ENCODE measurements at regions not wholly inside any gene's neighbourhood (a gene's known extent, or its start where the extent isn't known, plus 50 kb on each side); places are given as distances from the start of the nearest gene placed in this dataset.

- TF ChIP-seq ZNF114 (CRISPR knock-in tag; IDR thresholded peaks at IDR 0.05) (no peak), REST (IDR thresholded peaks at IDR 0.05; ENCODE audit: unreplicated experiment) (no peak), POLR2AphosphoS5 (IDR thresholded peaks at IDR 0.05; ENCODE audit: low read depth) (no peak), ZNF331 (CRISPR knock-in tag; IDR thresholded peaks at IDR 0.05; ENCODE audit: low read depth) (no peak), STAT1 (IDR thresholded peaks at IDR 0.05; ENCODE audit: unreplicated experiment) (no peak), EZH2 (IDR thresholded peaks at IDR 0.05; ENCODE audit: low read depth, unreplicated experiment) (no peak), JUNB (IDR thresholded peaks at IDR 0.05; ENCODE audit: unreplicated experiment) (no peak), EZH2phosphoT487 (IDR thresholded peaks at IDR 0.05; ENCODE audit: unreplicated experiment) (no peak), NANOG (IDR thresholded peaks at IDR 0.05; ENCODE audit: borderline replicate concordance) (no peak), CREB1 (CRISPR knock-in tag; IDR thresholded peaks at IDR 0.05; ENCODE audit: low read depth) (no peak)
- TF ChIP-seq, protein P1, sequence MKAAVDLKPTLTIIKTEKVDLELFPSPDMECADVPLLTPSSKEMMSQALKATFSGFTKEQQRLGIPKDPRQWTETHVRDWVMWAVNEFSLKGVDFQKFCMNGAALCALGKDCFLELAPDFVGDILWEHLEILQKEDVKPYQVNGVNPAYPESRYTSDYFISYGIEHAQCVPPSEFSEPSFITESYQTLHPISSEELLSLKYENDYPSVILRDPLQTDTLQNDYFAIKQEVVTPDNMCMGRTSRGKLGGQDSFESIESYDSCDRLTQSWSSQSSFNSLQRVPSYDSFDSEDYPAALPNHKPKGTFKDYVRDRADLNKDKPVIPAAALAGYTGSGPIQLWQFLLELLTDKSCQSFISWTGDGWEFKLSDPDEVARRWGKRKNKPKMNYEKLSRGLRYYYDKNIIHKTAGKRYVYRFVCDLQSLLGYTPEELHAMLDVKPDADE (IDR thresholded peaks at IDR 0.05) = no peak
- TF ChIP-seq, protein P2, sequence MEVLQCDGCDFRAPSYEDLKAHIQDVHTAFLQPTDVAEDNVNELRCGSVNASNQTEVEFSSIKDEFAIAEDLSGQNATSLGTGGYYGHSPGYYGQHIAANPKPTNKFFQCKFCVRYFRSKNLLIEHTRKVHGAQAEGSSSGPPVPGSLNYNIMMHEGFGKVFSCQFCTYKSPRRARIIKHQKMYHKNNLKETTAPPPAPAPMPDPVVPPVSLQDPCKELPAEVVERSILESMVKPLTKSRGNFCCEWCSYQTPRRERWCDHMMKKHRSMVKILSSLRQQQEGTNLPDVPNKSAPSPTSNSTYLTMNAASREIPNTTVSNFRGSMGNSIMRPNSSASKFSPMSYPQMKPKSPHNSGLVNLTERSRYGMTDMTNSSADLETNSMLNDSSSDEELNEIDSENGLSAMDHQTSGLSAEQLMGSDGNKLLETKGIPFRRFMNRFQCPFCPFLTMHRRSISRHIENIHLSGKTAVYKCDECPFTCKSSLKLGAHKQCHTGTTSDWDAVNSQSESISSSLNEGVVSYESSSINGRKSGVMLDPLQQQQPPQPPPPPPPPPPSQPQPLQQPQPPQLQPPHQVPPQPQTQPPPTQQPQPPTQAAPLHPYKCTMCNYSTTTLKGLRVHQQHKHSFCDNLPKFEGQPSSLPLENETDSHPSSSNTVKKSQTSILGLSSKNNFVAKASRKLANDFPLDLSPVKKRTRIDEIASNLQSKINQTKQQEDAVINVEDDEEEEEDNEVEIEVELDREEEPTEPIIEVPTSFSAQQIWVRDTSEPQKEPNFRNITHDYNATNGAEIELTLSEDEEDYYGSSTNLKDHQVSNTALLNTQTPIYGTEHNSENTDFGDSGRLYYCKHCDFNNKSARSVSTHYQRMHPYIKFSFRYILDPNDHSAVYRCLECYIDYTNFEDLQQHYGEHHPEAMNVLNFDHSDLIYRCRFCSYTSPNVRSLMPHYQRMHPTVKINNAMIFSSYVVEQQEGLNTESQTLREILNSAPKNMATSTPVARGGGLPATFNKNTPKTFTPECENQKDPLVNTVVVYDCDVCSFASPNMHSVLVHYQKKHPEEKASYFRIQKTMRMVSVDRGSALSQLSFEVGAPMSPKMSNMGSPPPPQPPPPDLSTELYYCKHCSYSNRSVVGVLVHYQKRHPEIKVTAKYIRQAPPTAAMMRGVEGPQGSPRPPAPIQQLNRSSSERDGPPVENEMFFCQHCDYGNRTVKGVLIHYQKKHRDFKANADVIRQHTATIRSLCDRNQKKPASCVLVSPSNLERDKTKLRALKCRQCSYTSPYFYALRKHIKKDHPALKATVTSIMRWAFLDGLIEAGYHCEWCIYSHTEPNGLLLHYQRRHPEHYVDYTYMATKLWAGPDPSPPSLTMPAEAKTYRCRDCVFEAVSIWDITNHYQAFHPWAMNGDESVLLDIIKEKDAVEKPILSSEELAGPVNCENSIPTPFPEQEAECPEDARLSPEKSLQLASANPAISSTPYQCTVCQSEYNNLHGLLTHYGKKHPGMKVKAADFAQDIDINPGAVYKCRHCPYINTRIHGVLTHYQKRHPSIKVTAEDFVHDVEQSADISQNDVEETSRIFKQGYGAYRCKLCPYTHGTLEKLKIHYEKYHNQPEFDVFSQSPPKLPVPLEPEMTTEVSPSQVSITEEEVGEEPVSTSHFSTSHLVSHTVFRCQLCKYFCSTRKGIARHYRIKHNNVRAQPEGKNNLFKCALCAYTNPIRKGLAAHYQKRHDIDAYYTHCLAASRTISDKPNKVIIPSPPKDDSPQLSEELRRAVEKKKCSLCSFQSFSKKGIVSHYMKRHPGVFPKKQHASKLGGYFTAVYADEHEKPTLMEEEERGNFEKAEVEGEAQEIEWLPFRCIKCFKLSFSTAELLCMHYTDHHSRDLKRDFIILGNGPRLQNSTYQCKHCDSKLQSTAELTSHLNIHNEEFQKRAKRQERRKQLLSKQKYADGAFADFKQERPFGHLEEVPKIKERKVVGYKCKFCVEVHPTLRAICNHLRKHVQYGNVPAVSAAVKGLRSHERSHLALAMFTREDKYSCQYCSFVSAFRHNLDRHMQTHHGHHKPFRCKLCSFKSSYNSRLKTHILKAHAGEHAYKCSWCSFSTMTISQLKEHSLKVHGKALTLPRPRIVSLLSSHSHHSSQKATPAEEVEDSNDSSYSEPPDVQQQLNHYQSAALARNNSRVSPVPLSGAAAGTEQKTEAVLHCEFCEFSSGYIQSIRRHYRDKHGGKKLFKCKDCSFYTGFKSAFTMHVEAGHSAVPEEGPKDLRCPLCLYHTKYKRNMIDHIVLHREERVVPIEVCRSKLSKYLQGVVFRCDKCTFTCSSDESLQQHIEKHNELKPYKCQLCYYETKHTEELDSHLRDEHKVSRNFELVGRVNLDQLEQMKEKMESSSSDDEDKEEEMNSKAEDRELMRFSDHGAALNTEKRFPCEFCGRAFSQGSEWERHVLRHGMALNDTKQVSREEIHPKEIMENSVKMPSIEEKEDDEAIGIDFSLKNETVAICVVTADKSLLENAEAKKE (CRISPR knock-in tag; IDR thresholded peaks at IDR 0.05) = no peak
- TF ChIP-seq, protein P3, sequence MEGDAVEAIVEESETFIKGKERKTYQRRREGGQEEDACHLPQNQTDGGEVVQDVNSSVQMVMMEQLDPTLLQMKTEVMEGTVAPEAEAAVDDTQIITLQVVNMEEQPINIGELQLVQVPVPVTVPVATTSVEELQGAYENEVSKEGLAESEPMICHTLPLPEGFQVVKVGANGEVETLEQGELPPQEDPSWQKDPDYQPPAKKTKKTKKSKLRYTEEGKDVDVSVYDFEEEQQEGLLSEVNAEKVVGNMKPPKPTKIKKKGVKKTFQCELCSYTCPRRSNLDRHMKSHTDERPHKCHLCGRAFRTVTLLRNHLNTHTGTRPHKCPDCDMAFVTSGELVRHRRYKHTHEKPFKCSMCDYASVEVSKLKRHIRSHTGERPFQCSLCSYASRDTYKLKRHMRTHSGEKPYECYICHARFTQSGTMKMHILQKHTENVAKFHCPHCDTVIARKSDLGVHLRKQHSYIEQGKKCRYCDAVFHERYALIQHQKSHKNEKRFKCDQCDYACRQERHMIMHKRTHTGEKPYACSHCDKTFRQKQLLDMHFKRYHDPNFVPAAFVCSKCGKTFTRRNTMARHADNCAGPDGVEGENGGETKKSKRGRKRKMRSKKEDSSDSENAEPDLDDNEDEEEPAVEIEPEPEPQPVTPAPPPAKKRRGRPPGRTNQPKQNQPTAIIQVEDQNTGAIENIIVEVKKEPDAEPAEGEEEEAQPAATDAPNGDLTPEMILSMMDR (conservative IDR thresholded peaks at IDR 0.05; ENCODE audit: low read depth in 2 of 2) = no peak
- Histone ChIP-seq H3F3A (replicated peaks; ENCODE audit: low read depth) (no peaks in the 10 kb centered on the region), H3K4me2 (no peak overlapping the region), H2AFZ (no peak overlapping the region), H3K36me3 (ENCODE audit: insufficient read depth) (no peaks in the 10 kb centered on the region), H3K4me3 (no peak overlapping the region), H3K9me2 (ENCODE audit: insufficient read depth) (no peaks in the 10 kb centered on the region), H3K27me3 (ENCODE audit: insufficient read depth) (no peaks in the 10 kb centered on the region), H3K4me1 (ENCODE audit: insufficient read depth) (no peaks in the 10 kb centered on the region), H3K79me2 (replicated peaks; ENCODE audit: insufficient read depth) (no peaks in the 10 kb centered on the region), H3K27ac (ENCODE audit: low read depth) (no peak overlapping the region), H4K20me1 (replicated peaks; ENCODE audit: insufficient read depth) (no peaks in the 10 kb centered on the region)
- no peaks in the 10 kb centered on the region for H3K27me3 Mint-ChIP-seq (ENCODE audit: insufficient read depth, low read depth, poor library complexity)
- H3K27ac Mint-ChIP-seq = no peak overlapping the region
- DNase-seq (ENCODE audit: low spot score) (no peak), ATAC-seq (no peak)
- no peaks in the 10 kb centered on the region for H3K36me3 Mint-ChIP-seq (ENCODE audit: low read depth)
- H3K4me3 Mint-ChIP-seq = no peak overlapping the region
- H3K9me3 Mint-ChIP-seq = no peaks in the 10 kb centered on the region
- no peaks in the 10 kb centered on the region for H3K4me1 Mint-ChIP-seq
Observed at GRCh38 chr5:94081088-94081487, 339.7 kb upstream of the POU5F2 start.
